AG09319 (cell line): ENCODE measurements at regions not wholly inside any gene's neighbourhood (a gene's known extent, or its start where the extent isn't known, plus 50 kb on each side); places are given as distances from the start of the nearest gene placed in this dataset.

ENCODE experiments used
- DNase-seq: peaks from one replicate; pipeline ENCODE4 v3.0.0-alpha.2; 2010; ENCODE audit warnings: low read depth; ENCODE audit errors: extremely low read depth
- TF ChIP-seq, protein P1 (sequence below): IDR thresholded peaks from 2 replicates; pipeline ENCODE4 v1.5.1; 2011; ENCODE audit warnings: low read depth, mild to moderate bottlenecking, inconsistent platforms, low read length, moderate library complexity

DNA sequence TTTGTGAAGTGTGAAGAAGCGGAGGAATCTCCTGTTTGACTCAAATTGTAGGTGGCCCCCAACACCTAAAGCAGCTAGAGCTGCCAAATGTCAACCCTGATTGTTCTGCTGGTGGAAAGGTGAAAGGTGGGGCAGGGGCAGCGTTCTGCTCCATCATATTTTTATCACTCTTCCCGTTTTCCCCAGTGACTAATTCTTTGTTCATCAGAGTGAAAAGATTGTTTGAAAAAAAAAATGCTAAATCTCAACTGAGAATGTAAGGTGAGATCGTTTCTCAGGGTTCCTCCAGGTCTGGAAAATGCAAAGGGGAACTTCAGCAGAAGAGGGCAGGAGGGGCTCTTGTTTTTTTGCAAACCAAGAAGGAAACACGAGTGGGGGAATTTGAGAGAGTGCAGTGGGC is 137.7 kb downstream of the MN1 start:
- no peak for DNase-seq
- TF ChIP-seq, protein P1, sequence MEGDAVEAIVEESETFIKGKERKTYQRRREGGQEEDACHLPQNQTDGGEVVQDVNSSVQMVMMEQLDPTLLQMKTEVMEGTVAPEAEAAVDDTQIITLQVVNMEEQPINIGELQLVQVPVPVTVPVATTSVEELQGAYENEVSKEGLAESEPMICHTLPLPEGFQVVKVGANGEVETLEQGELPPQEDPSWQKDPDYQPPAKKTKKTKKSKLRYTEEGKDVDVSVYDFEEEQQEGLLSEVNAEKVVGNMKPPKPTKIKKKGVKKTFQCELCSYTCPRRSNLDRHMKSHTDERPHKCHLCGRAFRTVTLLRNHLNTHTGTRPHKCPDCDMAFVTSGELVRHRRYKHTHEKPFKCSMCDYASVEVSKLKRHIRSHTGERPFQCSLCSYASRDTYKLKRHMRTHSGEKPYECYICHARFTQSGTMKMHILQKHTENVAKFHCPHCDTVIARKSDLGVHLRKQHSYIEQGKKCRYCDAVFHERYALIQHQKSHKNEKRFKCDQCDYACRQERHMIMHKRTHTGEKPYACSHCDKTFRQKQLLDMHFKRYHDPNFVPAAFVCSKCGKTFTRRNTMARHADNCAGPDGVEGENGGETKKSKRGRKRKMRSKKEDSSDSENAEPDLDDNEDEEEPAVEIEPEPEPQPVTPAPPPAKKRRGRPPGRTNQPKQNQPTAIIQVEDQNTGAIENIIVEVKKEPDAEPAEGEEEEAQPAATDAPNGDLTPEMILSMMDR = no peak

DNA sequence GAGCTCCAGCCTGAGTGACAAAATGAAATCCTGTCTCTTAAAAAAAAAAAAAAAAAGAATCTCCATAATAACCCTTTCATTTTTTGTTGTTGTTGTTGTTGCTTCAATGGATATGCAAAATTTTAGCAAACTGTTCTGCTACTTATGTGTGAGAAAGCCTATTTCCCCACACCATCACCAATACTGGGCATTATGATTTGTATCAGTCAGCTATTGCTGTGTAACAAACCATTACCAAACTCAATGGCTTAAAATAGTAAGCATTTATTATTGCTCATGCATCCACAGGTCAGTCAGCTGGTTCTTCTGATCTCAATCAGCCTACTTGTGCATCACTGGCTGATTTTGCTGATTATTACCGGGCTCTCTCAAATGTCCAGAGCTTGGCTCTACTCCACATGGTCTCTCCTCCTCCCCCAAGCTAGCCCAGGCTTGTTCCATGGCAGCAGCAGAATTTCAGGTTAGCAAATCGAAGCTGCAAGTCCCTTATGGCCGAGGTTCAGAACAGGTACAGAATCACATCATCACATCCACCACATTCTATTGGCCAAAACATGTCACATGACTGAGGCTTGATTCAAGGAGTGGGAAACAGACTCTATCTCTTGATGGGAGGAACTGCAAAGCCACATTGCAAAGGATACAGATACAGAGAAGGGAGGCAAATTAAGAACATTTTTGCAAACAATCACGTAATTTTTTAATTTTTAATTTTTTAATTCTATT is 135.1 kb downstream of the MN1 start:
- TF ChIP-seq, protein P1 = no peak
- DNase-seq = no peak

DNA sequence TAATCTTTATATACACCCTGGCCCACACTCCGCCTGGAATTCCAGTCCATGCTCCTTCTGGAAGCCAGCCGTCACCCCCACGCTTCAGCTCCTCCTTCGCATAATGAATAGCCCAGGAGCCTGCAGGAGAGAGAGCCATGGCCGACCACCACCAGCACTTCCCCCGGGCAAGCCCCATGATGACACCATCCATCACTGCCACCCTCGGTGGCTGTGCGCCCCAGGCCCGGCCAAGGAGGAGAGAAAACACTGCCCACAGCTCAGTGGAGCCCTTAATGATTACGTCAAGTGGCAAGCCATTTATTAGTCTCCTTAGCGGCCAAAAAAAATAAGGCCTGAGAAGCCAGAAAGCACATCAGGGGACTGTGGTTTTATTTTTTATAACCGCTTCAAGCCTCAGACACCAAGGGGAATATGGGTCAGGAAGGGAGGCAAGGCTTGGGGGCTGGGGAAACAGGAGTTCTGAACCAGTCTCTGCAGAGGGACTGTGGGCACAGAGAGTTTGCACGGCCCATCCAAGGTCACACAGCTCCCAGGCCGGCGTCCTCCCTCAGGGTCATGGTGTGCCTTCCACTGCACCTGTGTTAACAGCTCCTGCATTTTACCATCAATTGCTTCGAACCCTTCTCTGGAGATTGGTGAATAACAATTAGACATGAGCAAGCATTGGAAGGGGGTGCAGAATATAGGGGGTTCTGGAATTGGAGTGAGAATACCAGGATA is 134.3 kb downstream of the MN1 start:
- TF ChIP-seq, protein P1 = no peak
- no peak for DNase-seq

DNA sequence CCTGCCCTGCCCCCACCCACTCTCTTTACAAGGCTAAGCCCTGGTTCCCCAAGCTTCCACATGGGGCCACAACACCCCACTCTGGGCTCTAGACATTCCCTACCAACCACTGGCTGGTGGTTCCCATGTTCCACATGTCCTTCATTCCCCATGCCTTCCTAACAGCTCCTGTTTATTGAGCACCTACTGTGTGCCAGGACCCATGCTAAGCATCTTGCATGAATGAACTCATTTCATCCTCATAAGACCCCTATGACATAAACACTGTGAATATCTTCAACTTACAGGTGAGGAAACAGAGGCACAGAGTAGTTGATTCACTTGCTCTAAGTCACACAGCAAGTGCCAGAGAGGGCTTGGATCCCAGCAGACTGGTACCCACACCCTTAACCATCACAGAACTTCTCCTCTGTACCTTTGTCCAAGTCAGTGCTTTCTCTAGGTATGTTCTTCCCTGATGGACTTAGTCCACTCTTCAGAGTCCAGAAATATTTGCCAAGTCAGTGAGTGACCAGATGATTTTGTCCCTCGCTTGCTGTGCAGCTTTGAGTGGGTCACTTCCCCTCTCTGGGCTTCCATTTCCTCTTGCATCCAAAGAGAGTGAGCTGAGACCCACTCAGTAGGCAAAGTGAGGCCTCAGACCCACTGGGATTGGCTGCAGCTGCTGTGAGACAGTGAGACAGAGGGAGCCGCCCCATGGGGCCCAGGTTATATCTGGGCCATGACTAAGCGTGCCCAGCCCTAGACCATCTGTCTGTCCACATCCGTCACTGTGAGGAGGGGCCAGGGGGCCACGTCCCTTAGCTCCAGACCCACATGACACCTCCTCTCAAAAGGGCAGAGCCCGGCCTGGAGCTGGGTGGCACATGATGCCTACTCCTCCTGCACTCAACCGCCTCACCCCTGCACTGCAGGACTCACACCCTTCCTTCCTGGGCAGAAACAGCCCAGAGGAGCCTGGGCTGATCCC is 132.4 kb downstream of the MN1 start:
- DNase-seq = no peak
- TF ChIP-seq, protein P1 = no peak

DNA sequence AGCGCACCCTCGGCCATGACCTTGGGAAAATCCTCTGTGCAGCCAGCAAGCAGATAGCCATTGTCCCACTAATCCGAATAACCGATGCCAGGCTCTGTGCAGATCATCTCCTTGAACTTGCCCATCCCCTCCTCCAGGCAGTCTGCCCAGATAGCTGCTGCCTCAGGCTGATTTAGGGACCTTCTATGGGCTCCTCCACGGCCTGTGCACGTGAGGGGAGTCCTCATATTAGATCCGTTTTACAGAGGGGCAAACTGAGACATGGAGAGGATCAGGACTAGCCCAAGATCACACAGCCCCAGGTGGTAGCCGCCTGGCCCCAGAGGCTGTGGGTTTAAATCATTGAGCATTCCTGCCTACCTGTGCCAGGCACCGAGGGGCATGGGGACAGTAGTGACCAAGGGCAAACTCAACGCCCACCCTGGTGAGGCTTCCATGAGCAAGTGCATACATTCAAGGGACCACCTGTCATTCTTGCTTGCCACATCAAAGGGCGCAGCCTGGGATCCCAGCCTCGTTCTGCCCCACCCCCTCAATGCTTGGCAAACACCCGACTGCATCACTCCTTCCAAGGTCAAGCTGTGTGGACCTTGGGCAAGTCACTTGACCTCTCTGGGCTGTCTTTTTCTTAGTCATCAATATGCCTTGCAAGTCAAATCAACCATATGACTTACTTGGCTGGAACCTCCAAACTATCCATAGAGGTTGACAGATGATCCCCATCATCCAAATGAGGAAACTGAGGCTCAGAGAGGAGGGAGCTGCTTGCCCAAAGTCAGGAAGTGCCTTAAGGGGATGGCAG is 131.6 kb downstream of the MN1 start:
- TF ChIP-seq, protein P1 = no peak
- DNase-seq = no peak

DNA sequence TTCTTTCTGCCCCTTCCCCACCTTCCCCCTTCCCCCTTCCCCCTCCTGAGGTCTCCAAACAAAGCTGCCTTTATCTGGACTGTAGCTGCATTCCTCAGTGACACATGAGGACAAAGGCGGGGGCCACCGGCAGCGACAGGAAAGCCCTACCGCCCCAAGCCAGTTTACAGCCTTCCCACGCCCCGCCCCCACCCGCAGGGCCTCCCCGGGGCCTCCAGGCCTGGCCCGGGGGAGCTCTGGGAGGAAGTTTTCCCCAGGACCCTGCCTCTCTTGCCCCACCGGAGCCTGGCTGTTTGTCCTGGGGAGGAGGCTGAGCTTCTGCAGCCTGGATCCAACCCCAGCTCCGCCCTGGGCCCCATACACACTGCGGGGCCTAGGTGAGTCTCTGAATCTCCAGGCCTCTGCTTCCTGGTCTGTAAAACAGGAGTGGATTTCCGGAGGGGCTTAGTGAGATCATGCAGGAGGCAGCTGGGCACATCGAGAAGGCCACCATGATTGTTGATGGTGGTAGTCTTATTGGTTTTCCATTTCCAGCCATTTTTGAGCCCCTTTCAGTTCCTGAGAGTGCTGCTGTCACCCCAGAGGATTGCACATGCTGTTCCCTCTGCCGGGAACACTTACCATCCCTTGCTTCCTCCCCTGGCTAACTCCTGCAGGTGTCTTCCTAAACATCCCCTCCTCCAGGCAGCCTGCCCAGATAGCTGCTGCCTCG is 130.7 kb downstream of the MN1 start:
- TF ChIP-seq, protein P1 = no peak
- no peak for DNase-seq
